Gastroesophageal sphincter (tissue), 3 donors: ENCODE measurements at regions not wholly inside any gene's neighbourhood (a gene's known extent, or its start where the extent isn't known, plus 50 kb on each side); places are given as distances from the start of the nearest gene placed in this dataset.

Source experiments
- CTCF ChIP-seq, 4 experiments: fragments of 200-600 bp in 2 of 4; fragments of 450-650 bp in 2 of 4; sonication (generic) in 1 of 4; IDR thresholded peaks; one replicate each; pipeline ENCODE4 v1.5.1; 2017 to 2019; ENCODE audit warnings: antibody characterized with exemption in 4 of 4, mild to moderate bottlenecking in 2 of 4, moderate library complexity in 2 of 4
- EP300 ChIP-seq: sonication (generic); formaldehyde crosslinking; IDR thresholded peaks from one replicate; pipeline ENCODE4 v1.6.1; 2017; ENCODE audit warnings: antibody characterized with exemption, mild to moderate bottlenecking
- POLR2A ChIP-seq, 2 donors: fragments of 450-650 bp; IDR thresholded peaks; one replicate each; pipeline ENCODE4 v1.6.1; 2017; ENCODE audit warnings: antibody characterized with exemption in 2 of 2, mild to moderate bottlenecking in 2 of 2, moderate library complexity in 1 of 2
- POLR2AphosphoS5 ChIP-seq: sonication (generic); formaldehyde crosslinking; IDR thresholded peaks from one replicate; pipeline ENCODE4 v1.6.1; 2017; ENCODE audit warnings: antibody characterized with exemption

DNA sequence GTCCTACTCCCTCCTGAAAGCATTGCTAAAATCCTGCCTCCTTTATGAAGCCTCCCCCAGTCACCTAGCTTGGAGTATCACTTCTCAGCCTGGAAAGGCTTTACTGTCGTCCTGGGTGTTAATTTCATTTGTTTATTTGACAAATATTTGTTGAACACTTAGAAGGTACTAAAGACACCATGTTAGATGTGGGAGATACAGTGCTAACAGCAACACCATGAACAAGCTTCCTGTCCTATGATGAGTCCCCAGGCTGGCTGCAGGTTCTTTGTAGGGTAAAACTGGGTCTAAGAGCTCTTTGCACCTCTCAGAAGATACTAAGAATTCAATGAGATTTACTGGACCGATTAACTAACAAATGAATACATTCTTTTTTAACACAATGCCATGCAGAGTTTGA is 109.2 kb upstream of the TMEM170B start:
- TF ChIP-seq CTCF (IDR thresholded peaks at IDR 0.05) = no peak
- no peak for TF ChIP-seq POLR2A (IDR thresholded peaks at IDR 0.05)
- no peak for TF ChIP-seq EP300
- no peak for TF ChIP-seq POLR2AphosphoS5
